A673 (cell line): ENCODE measurements at regions not wholly inside any gene's neighbourhood (a gene's known extent, or its start where the extent isn't known, plus 50 kb on each side); places are given as distances from the start of the nearest gene placed in this dataset.

Experiments
- BruUV-seq: library from RNA; stranded (reverse); fragments of 400-500 nt; replicated peaks from 2 replicates; lab custom pipeline; 2021; lab: Mats Ljungman, UMichigan
- CTCF ChIA-PET: fragments of 300-600 bp; sonication (Branson Sonifier 250); formaldehyde crosslinking; loops from one replicate; lab custom pipeline; 2022; ENCODE audit warnings: antibody characterized with exemption; lab: Charles Lee
- POLR2A ChIA-PET: fragments of 300-600 bp; sonication (Branson Sonifier 250); formaldehyde crosslinking; loops from one replicate; lab custom pipeline; 2022; ENCODE audit warnings: antibody characterized with exemption; ENCODE audit not compliant: low non-redundant PET; lab: Charles Lee
- DNase-seq: peaks from one replicate; pipeline ENCODE4 v3.0.0-alpha.2; 2015; ENCODE audit warnings: low spot score
- H3K27ac ChIP-seq: fragments of 200-600 bp; sonication (generic); 2 replicates; pipeline ENCODE4 v1.5.1; 2016; ENCODE audit warnings: mixed run types, low read depth, mild to moderate bottlenecking, mixed read lengths, antibody characterized with exemption, low read length; ENCODE audit not compliant: poor library complexity, severe bottlenecking
- H3K27me3 ChIP-seq: fragments of 200-600 bp; sonication (generic); replicated peaks from 2 replicates; pipeline ENCODE4 v1.6.1; 2017; ENCODE audit warnings: mixed run types, low read depth, mild to moderate bottlenecking, mixed read lengths, antibody characterized with exemption, low read length; ENCODE audit not compliant: insufficient read depth, poor library complexity
- H3K36me3 ChIP-seq: fragments of 200-600 bp; sonication (generic); 2 replicates; pipeline ENCODE4 v1.6.1; 2016; ENCODE audit warnings: mixed run types, mild to moderate bottlenecking, mixed read lengths, antibody characterized with exemption, low read length; ENCODE audit not compliant: insufficient read depth, poor library complexity, severe bottlenecking
- H3K4me1 ChIP-seq: fragments of 200-600 bp; sonication (generic); 2 replicates; pipeline ENCODE4 v1.6.1; 2017; ENCODE audit warnings: mixed run types, mild to moderate bottlenecking, mixed read lengths, antibody characterized with exemption, low read length; ENCODE audit not compliant: insufficient read depth, poor library complexity, severe bottlenecking
- H3K4me3 ChIP-seq: fragments of 200-600 bp; sonication (generic); 2 replicates; pipeline ENCODE4 v1.5.1; 2016; ENCODE audit warnings: low read depth, mixed run types, mild to moderate bottlenecking, mixed read lengths, low read length; ENCODE audit not compliant: poor library complexity, severe bottlenecking
- H3K9me3 ChIP-seq: fragments of 200-600 bp; sonication (generic); 2 replicates; pipeline ENCODE4 v1.6.1; 2016; ENCODE audit warnings: mixed run types, low read depth, mild to moderate bottlenecking, mixed read lengths, antibody characterized with exemption, low read length; ENCODE audit not compliant: poor library complexity, severe bottlenecking
- EZH2 ChIP-seq: fragments of 200-600 bp; sonication (generic); IDR thresholded peaks from 2 replicates; pipeline ENCODE4 v1.6.1; 2017; ENCODE audit warnings: borderline replicate concordance, low read depth, mild to moderate bottlenecking, mixed read lengths, antibody characterized with exemption, low read length; ENCODE audit not compliant: poor library complexity, severe bottlenecking
- intact Hi-C: fragments of 100-400 bp; cut with micrococcal nuclease; formaldehyde crosslinking; loops from one replicate; pipeline ENCODE4 v1.10.0; 2022; ENCODE audit not compliant: unreplicated experiment
- TF ChIP-seq, protein P1 (sequence below): fragments of 300-800, 200-600 bp; sonication (generic); conservative IDR thresholded peaks from 2 replicates; pipeline ENCODE4 v1.5.1; 2017; ENCODE audit warnings: low read depth, mild to moderate bottlenecking, antibody characterized with exemption, low read length, moderate library complexity, mixed read lengths

DNA sequence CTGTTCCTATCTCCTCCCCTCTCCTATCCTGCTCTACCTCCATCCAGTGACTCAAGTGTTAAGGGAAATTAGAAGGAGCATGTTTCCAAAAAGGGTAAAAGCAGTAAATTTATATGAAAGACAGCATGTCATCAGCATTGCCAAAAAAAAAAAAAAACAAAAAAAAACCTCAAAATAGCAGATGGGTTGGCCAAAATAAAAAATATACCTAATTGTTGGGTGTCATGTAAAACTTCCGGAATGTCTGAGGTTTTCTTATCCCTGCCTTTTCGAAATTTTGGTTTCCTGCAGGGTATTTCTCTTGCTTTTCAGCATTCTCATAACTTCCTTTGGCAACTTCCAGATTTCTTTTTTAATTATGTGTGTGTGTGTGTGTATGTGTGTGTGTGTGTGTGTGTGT, 241.6 kb upstream of the FN1 start:
- ChIA-PET CTCF (no interaction called here), POLR2A (no interaction called here)

DNA sequence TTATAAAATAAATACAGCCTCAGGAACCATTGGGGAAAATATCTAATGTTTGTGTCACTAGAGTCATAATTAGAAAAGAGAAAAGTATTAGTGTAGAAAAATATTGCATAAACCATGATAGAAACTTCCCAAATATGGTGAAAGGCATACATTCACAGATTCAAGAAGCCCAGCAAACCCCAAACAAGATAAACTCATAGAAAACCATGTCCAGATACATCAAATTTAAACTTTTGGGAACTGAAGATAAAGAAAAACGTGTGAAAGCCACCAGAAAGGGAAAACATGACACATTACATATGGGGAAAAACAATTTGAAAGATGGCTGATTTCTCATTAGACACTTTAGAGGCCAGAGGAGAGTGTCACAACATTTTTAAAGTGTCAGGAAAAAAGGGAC, 236.5 kb upstream of the FN1 start:
- POLR2A ChIA-PET = no interaction called here
- no peaks in the 10 kb centered on the region for H3K4me1 ChIP-seq
- DNase-seq = no peak
- intact Hi-C loops = loop anchor here (10.0 kb wide), 1 partner anchor 218 kb away; no protein-coding TSS in a partner anchor
- H3K36me3 ChIP-seq = no peaks in the 10 kb centered on the region
- no TSS peak for BruUV-seq
- no peak overlapping the region for H3K27ac ChIP-seq
- H3K4me3 ChIP-seq = no peak overlapping the region
- CTCF ChIA-PET = no interaction called here
- TF ChIP-seq, protein P1, sequence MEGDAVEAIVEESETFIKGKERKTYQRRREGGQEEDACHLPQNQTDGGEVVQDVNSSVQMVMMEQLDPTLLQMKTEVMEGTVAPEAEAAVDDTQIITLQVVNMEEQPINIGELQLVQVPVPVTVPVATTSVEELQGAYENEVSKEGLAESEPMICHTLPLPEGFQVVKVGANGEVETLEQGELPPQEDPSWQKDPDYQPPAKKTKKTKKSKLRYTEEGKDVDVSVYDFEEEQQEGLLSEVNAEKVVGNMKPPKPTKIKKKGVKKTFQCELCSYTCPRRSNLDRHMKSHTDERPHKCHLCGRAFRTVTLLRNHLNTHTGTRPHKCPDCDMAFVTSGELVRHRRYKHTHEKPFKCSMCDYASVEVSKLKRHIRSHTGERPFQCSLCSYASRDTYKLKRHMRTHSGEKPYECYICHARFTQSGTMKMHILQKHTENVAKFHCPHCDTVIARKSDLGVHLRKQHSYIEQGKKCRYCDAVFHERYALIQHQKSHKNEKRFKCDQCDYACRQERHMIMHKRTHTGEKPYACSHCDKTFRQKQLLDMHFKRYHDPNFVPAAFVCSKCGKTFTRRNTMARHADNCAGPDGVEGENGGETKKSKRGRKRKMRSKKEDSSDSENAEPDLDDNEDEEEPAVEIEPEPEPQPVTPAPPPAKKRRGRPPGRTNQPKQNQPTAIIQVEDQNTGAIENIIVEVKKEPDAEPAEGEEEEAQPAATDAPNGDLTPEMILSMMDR = no peak
- no peak for TF ChIP-seq EZH2
- peaks cover 5% of the 10 kb centered on the region for H3K9me3 ChIP-seq
- no peaks in the 10 kb centered on the region for H3K27me3 ChIP-seq

More for the DNA sequence above, 241.6 kb upstream of the FN1 start:
- Histone ChIP-seq H3K9me3 (peaks cover under 1% of the 10 kb centered on the region), H3K4me1 (peaks cover 13% of the 10 kb centered on the region), H3K27me3 (no peaks in the 10 kb centered on the region), H3K36me3 (no peaks in the 10 kb centered on the region), H3K4me3 (no peak overlapping the region), H3K27ac (no peak overlapping the region)
- TF ChIP-seq, protein P1 = no peak
- BruUV-seq = no TSS peak
- intact Hi-C loops = loop anchor here (10.0 kb wide), 1 partner anchor 223 kb away; no protein-coding TSS in a partner anchor
- no peak for DNase-seq

DNA sequence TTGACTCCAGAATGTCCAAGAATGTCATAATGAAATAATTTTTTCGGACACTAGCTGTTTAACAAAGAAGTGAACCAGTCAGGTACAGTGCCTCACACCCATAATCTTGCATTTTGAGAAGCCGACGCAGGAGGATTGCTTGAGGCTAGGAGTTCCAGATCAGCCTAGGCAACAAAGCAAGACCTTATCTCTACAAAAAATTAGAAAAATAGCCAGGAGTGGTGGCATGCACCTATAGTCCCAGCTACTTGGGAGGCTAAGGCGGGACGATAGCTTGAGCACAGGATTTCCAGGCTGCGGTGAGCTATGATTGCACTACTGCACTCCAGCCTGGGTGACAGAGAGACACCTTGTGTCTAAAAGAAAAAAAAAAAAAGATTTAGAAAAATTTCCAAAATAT, 235.8 kb upstream of the FN1 start:
- no peak overlapping the region for H3K4me3 ChIP-seq
- no peaks in the 10 kb centered on the region for H3K36me3 ChIP-seq
- DNase-seq = no peak
- TF ChIP-seq, protein P1 = no peak
- TF ChIP-seq EZH2 = no peak
- H3K27ac ChIP-seq = no peak overlapping the region
- H3K4me1 ChIP-seq = no peaks in the 10 kb centered on the region
- no TSS peak for BruUV-seq
- H3K9me3 ChIP-seq = peaks cover 5% of the 10 kb centered on the region
- CTCF ChIA-PET = interaction anchor here (0.7 kb wide), 1 partner anchor 237 kb away, joined by 6 read pairs; no protein-coding TSS in a partner anchor
- H3K27me3 ChIP-seq = no peaks in the 10 kb centered on the region
- POLR2A ChIA-PET = no interaction called here
- intact Hi-C loops = loop anchor here (10.0 kb wide), 1 partner anchor 217 kb away; no protein-coding TSS in a partner anchor
